GM18517 (cell line): ENCODE measurements at regions not wholly inside any gene's neighbourhood (a gene's known extent, or its start where the extent isn't known, plus 50 kb on each side); places are given as distances from the start of the nearest gene placed in this dataset.

ENCODE experiments used
- ATAC-seq: cut with Tn5 transposase; IDR thresholded peaks from one replicate; pipeline ENCODE4 v1.9.1; 2021; ENCODE audit warnings: mild to moderate bottlenecking, moderate library complexity; ENCODE audit not compliant: unreplicated experiment

DNA sequence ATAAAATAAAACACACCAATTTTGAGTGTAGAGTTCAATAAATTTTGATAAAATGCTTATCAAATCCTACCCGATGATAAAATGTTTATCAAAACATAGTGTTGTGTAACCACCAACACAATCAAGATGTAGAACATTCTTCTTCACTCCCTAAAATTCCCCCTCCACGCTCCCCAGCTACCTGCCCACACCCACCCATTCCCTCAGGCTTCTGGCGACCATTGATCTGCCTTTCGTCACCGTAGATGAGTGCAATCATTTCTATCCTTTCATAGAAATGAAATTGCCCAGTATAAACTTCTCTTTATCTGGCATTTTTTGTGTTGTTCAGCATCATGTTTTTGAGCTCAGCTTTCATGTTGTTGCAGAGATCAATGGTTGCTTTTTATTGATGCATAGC lies 90.7 kb upstream of the TBX3 start:
- ATAC-seq: no peak

DNA sequence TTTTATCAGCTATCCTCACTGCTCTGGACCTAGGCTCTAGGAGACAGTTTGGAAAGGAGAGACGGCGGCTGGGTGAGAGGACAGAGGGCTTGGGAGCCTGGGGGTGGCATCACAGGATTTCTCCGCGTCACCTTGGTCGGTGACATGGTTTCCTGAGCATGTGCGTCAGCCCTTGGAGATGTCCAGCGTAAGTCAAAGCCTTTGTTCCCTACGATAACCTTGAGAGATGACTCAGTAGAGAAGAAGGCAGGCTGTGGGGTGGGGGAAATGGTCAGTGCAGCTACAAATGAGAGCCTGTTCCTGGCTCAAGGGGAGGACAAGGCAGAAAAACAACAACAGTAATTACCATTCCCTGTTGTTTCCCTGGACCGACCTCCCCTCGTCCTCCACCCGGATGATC lies 90.2 kb upstream of the TBX3 start:
- ATAC-seq: no peak

DNA sequence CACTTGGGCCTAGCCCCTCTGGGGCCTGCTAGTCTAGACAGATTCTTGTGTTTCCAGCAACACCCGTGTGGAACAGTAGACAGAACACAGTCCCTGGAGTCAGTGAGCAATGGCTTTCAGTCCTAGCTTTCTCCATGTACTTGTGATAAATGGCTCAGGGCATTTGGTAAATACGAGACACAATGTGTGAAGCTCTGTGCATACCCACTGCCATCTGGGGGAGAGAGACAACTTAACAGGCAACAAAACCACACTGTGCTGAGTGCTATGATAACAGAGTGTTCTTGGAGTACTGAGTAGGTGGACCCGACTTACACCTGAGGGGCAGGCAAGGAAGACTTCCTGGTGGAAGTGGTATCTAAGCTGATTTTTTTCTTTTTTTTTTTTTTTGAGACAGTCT lies 86.3 kb upstream of the TBX3 start:
- no peak for ATAC-seq

DNA sequence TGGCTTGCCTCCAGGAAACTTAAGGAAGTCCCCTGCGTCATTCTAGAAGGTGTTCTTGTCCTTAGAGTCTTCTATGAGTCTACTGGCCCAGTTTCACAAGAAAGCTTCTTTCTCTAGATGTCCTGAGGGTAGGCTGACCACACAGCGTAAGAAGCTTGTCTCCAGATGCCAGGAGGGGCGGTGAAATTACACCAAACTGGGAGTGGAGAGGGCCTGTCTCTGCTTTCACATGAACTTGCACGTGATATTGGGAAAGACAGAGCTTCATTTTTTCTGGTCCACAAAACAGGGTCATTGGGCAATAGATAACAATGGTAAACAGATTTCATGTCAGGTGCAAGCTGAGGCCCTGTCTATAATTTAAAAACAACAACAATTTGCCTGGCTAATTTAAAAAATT lies 85.7 kb upstream of the TBX3 start:
- ATAC-seq: no peak

GRCh38 chr12:114767906-114768722 lies 84.1 kb upstream of the TBX3 start:
- no peak for ATAC-seq

- ATAC-seq: no peak
Observed at GRCh38 chr12:114767084-114767760, 83.2 kb upstream of the TBX3 start.

- no peak for ATAC-seq
Observed at GRCh38 chr12:114765960-114766691, 82.2 kb upstream of the TBX3 start.

DNA sequence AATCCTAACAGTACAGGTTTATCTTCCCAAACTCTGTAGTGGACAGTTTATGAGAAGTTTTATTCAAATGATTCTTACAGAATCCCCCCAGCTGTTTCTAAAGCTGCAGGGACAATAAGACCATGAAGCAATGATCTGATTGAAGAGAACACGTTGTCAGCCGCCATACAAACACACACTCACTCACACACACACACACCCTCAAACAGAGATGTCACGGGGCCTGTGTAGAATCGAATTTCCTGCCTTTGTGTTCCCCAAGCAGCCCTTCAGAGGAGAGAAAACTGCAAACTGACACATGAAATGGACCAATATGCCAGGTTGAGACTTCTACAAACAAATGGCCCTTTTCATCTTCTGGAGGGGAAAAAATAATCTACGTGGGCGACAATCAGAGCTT lies 80.5 kb upstream of the TBX3 start:
- no peak for ATAC-seq

DNA sequence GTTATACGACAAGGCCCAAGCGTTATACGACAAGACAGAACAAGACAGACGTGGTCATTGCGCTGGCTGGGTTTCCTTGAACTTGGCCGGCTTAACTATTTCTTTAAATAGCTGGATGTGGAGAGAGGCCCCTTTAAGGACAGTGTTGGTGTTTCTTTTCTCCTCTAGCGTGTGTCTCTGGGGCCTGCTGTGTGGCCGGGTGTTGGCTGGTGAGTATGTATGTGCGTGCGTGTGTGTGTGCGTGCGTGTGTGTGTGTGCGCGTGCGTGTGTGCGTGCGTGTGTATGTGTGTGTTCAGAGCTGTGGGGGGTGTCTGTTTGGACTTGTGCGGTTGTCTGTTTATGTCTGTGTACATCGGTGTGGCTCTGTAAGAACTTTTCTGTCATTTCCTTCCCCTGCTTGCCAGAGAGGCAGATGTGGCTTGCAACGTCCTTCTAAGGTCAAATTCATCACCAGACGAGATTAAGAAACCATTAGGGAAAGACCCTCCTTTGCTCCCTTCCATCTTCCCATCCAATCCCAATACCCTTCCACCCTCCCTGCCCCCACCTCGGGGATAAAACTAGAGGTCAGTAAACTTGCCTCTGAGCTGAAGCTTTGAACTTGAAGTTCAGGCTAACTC lies 78.6 kb upstream of the TBX3 start:
- ATAC-seq: no peak

DNA sequence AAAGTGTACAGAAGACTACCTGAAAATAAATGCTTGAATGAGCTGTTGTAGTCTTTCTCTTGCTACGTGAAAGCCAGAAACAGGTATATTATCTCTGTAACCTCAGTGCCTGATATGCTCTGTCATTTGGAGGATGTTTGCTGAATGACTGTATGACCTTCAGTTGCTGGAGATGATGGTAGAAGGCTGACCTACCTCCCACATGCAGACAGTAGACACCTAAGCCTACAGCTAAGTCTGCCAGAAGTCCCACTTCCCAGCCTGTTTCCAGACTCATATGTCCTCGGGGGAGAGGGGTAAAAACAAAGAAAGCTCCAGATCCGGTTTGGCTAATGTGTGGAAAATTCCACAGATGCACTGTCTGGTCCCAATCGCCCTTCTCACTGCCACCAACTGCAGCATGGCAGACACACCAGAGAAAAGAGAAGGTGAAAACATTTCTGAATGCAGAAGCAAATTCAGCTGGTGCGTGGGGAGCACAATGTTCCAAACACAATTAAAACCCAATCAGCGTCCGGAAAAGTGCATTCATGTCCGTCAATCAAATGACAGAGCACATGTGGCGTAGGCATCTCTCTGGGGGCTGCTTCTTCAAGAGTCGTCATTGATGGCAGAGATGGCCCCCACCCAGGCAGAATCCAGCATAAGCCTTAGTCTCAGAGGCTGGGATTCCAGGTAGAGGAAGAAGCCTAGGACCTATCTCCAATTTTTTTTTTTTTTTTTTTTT lies 76.3 kb upstream of the TBX3 start:
- ATAC-seq: no peak

GRCh38 chr12:114759635-114760034 lies 75.7 kb upstream of the TBX3 start:
- ATAC-seq: no peak

DNA sequence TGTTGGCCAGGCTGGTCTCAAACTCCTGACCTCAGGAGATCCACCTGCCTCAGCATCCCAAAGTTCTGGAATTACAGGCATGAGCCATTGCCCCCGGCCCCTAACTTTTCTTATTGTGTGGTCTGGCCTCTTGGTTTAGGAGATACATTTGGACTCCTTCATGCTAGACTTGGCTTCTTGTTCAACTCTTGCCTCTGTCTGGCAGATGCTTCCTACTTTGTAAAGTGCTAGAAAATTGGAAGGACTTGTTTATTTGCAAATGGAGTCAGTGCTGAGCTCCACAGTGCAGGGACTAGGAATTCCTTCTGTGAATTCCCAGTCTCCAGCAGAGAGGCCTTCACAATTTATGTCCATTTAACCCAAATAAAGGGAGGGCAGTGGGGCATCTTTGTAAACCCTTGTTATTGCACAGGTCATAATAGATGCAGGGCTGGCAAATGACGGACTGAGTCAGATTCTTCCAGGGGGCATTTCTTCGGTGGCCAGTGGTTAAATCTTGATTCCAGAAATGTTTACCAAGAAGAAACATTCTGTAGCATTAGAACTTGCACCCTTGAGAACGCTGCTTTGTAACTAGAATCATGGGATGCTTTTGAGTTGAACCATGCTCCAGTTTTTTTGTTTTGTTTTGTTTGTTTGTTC lies 73.8 kb upstream of the TBX3 start:
- ATAC-seq: no peak

DNA sequence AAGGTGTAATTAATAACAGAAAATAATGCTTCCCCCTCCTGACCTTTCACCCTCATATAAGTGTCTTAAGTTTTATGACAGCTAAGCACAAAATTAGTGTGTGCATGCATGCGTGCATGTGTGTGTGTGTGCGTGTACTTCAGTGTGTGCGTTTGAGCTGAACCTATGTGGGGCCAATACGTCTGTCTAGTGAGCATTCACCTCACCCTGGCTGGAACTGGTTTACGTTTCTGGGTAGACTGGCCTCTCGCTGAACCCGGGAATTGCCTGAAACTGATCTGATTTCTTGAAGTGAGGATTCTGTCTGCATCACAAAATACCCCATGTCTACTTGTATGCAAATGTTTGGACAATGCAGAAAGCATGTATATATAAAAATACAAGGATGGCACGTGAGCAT lies 68.2 kb upstream of the TBX3 start:
- ATAC-seq: no peak

GRCh38 chr12:114751712-114752111 lies 67.7 kb upstream of the TBX3 start:
- ATAC-seq: no peak

GRCh38 chr12:114750917-114751316 lies 66.9 kb upstream of the TBX3 start:
- ATAC-seq: no peak

DNA sequence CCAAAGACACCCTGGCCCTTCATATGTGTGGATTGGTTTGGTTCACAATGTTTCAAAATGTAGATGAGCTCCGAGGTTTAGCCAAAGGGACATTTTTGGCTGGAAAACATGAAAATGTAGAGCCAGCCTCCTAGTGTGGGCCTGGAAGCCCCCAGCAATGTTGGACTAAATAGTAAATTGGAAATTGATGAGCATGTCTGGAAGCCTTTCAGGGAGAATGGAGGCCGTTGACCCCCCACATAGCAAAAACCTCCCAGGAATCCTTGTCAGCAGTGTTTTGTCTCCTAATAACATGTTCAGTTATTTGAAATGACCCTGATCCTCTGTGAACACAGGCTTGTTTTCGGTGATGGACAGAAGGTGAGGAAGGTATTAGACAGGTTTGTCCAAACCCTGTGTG lies 65.1 kb upstream of the TBX3 start:
- ATAC-seq: no peak

DNA sequence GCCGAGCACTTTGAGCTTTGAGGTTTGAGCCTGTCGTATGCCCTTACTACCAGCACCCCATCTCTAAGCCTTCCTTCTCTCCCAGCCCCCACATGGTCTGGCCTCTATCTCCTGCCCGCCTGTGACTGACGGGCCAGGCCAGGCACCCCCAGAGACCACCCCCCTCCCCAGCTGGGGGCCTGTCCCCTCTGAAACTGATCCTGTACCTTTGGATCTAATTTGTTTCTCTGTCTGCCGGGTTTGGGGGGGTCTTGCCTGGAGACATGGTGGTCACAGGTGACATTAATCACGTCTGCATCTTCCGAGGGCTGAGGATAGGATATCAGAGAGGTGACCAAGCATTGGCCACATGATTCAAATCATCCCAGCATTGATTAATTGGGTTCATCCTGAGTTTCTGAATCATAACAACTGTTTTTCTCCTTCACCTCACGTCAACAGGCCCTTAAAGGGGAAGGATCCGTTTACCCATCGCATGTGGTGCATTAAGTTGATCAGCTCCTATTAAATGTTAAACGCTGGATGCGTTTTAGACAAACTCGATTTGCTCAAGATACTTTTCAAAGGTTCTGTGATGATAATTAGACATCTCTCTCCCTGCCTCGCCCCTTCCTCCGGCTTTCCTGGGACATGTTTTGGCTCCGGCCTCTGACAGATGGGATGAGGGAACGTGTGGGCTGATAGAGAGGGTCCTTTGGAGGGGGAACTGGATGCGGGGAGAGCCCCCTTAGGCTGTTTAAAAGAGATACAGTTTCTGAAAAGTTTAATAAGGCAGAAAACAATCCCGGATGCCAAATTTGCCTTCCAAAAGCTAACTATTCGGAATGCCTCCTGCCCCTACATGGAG lies 63.3 kb upstream of the TBX3 start:
- no peak for ATAC-seq

GRCh38 chr12:114746297-114747011 lies 62.5 kb upstream of the TBX3 start:
- ATAC-seq: no peak

DNA sequence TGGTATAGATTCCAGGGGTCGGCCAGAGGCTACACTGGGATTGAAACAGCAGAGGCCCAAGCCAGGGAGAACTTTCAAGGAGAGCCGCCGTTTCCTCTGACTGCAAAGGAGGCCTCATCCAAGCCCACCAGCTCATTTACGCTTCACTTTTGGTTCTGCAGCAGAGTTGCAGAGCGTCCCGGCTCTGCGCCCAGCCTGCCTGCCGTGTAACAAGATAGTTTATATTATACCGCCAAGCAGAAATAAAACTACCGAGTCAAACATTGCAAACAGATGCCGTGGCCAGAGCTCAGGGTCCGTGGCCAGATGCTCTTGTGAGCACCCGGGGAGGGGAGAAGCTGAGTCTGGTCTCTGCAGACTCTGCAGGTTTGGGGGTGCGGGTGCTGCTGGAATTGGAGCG lies 60.7 kb upstream of the TBX3 start:
- no peak for ATAC-seq
